ENCODE measurements at regions not wholly inside any gene's neighbourhood (a gene's known extent, or its start where the extent isn't known, plus 50 kb on each side); places are given as distances from the start of the nearest gene placed in this dataset.

- TF ChIP-seq FEZF1 (tag by site-specific recombination; IDR thresholded peaks at IDR 0.05): no peak
- no peak for TF ChIP-seq ZBTB11 (tag by site-specific recombination; conservative IDR thresholded peaks at IDR 0.05; ENCODE audit: low read depth)
- TF ChIP-seq ZNF302 (tag by site-specific recombination; IDR thresholded peaks at IDR 0.05; ENCODE audit: low read depth): no peak
Observed at GRCh38 chr1:181318858-181319235, 164.5 kb upstream of the CACNA1E start (continued).

GRCh38 chr1:181319907-181320306 is 163.4 kb upstream of the CACNA1E start:
- H3K4me3 ChIP-seq (ENCODE audit: low read depth, low read length): no peak overlapping the region
- POLR2A ChIA-PET: no interaction called here
- no peak overlapping the region for H3K27ac ChIP-seq (ENCODE audit: extremely low read depth, low read depth, low read length)
- no peaks in the 10 kb centered on the region for H3K36me3 ChIP-seq (ENCODE audit: control insufficient read depth in 2 of 2, insufficient read depth in 1 of 2, low read length in 2 of 2)
- CTCF ChIA-PET: no interaction called here
- no peak for TF ChIP-seq ZNF341 (tag by site-specific recombination; IDR thresholded peaks at IDR 0.05; ENCODE audit: low read depth)
- TF ChIP-seq ELK4 (IDR thresholded peaks at IDR 0.05; ENCODE audit: borderline replicate concordance, low read depth, low read length): no peak
- no peak for TF ChIP-seq ZBTB49 (tag by site-specific recombination; IDR thresholded peaks at IDR 0.05; ENCODE audit: low read depth)
- no peak for TF ChIP-seq ZNF621 (tag by site-specific recombination; IDR thresholded peaks at IDR 0.05)
- TF ChIP-seq ZNF623 (tag by site-specific recombination; IDR thresholded peaks at IDR 0.05): no peak
- no peak for TF ChIP-seq PRDM4 (tag by site-specific recombination; IDR thresholded peaks at IDR 0.05)
- no peak for TF ChIP-seq ZBTB48 (tag by site-specific recombination; IDR thresholded peaks at IDR 0.05)
- no peak for TF ChIP-seq ZNF830 (tag by site-specific recombination; IDR thresholded peaks at IDR 0.05; ENCODE audit: low read depth)
- no peak for TF ChIP-seq MZF1 (tag by site-specific recombination; IDR thresholded peaks at IDR 0.05; ENCODE audit: borderline replicate concordance)
- no peak for TF ChIP-seq SALL2 (tag by site-specific recombination; IDR thresholded peaks at IDR 0.05; ENCODE audit: borderline replicate concordance)
- TF ChIP-seq ZNF423 (tag by site-specific recombination; IDR thresholded peaks at IDR 0.05): no peak
- TF ChIP-seq ZNF701 (tag by site-specific recombination; IDR thresholded peaks at IDR 0.05): no peak
- no peak for TF ChIP-seq SETDB1 (IDR thresholded peaks at IDR 0.05; ENCODE audit: insufficient read length, low read length)
- TF ChIP-seq ZBTB44 (tag by site-specific recombination; IDR thresholded peaks at IDR 0.05): no peak
- TF ChIP-seq PRDM1 (tag by site-specific recombination; IDR thresholded peaks at IDR 0.05): no peak
- no peak for TF ChIP-seq EGR2 (tag by site-specific recombination; IDR thresholded peaks at IDR 0.05; ENCODE audit: low read depth)
- TF ChIP-seq ZBTB11 (tag by site-specific recombination; conservative IDR thresholded peaks at IDR 0.05; ENCODE audit: low read depth): no peak
- H3K9me3 ChIP-seq (ENCODE audit: control insufficient read depth, insufficient read depth, low read depth, low read length): no peaks in the 10 kb centered on the region
- H3K4me1 ChIP-seq (ENCODE audit: control insufficient read depth, insufficient read depth, low read length): no peaks in the 10 kb centered on the region; the same call in 1 of the 2 replicates
